HepG2 (cell line): ENCODE measurements at regions not wholly inside any gene's neighbourhood (a gene's known extent, or its start where the extent isn't known, plus 50 kb on each side); places are given as distances from the start of the nearest gene placed in this dataset.

Experiments used
- IRF9 ChIP-seq: sonication (generic); formaldehyde crosslinking; IDR thresholded peaks from 2 replicates; pipeline ENCODE4 v1.8.0; 2022; ENCODE audit warnings: missing genetic modification reagents, mild to moderate bottlenecking, borderline replicate concordance
- MAFG ChIP-seq: sonication (generic); formaldehyde crosslinking; IDR thresholded peaks from 2 replicates; pipeline ENCODE4 v1.5.1; 2020; ENCODE audit warnings: mild to moderate bottlenecking, missing genetic modification reagents
- RBM39 ChIP-seq: fragments of 200-400 bp; formaldehyde crosslinking; IDR thresholded peaks from one replicate; pipeline ENCODE4 v1.6.1; 2018; ENCODE audit warnings: antibody characterized with exemption, mild to moderate bottlenecking, low read depth, low read length; ENCODE audit not compliant: poor library complexity, severe bottlenecking
- ZKSCAN8 ChIP-seq: IDR thresholded peaks from 2 replicates; pipeline ENCODE4 v1.6.1; 2016; ENCODE audit warnings: borderline replicate concordance, missing genetic modification reagents, missing compliant biosample characterization
- ZNF350 ChIP-seq: sonication (generic); formaldehyde crosslinking; IDR thresholded peaks from 2 replicates; pipeline ENCODE4 v1.4.0; 2020; ENCODE audit warnings: mild to moderate bottlenecking, low read depth, missing genetic modification reagents, borderline replicate concordance
- TF ChIP-seq, protein P1 (sequence below): IDR thresholded peaks from 2 replicates; pipeline ENCODE4 v1.6.1; 2012; ENCODE audit warnings: inconsistent platforms

- no peak for TF ChIP-seq IRF9
- no peak for TF ChIP-seq ZKSCAN8
- no peak for TF ChIP-seq RBM39
- TF ChIP-seq MAFG, result no peak
- TF ChIP-seq ZNF350 (CRISPR knock-in tag), result no peak
- TF ChIP-seq, protein P1, sequence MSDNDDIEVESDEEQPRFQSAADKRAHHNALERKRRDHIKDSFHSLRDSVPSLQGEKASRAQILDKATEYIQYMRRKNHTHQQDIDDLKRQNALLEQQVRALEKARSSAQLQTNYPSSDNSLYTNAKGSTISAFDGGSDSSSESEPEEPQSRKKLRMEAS, result no peak
Observed at GRCh38 chr19:28426730-28427225, 786.2 kb downstream of the UQCRFS1 start.
